IMR-90 (cell line): ENCODE measurements at regions not wholly inside any gene's neighbourhood (a gene's known extent, or its start where the extent isn't known, plus 50 kb on each side); places are given as distances from the start of the nearest gene placed in this dataset.

Experiments used
- BHLHE40 ChIP-seq: fragments of 150-350 bp; IDR thresholded peaks from 2 replicates; pipeline ENCODE4 v1.6.1; 2016; ENCODE audit warnings: mild to moderate bottlenecking, low read depth, low read length
- CHD1 ChIP-seq: IDR thresholded peaks from 2 replicates; pipeline ENCODE4 v1.6.1; 2012; ENCODE audit warnings: low read depth, low read length, improper control_type of control experiment
- NFE2L2 ChIP-seq: fragments of 150-350 bp; IDR thresholded peaks from 2 replicates; pipeline ENCODE4 v1.6.1; 2016; ENCODE audit warnings: low read depth, mild to moderate bottlenecking, low read length
- POLR2A ChIP-seq: IDR thresholded peaks from 2 replicates; pipeline ENCODE4 v1.6.1; 2012; ENCODE audit warnings: mild to moderate bottlenecking, low read depth, low read length
- RAD21 ChIP-seq: IDR thresholded peaks from 2 replicates; pipeline ENCODE4 v1.6.1; 2012; ENCODE audit warnings: low read length, improper control_type of control experiment
- RCOR1 ChIP-seq: IDR thresholded peaks from 2 replicates; pipeline ENCODE4 v1.6.1; 2012; ENCODE audit warnings: mild to moderate bottlenecking, low read length, improper control_type of control experiment; ENCODE audit not compliant: insufficient replicate concordance
- RFX5 ChIP-seq: IDR thresholded peaks from 2 replicates; pipeline ENCODE4 v1.8.0; 2012; ENCODE audit warnings: low read depth, mild to moderate bottlenecking, low read length, moderate library complexity
- SMC3 ChIP-seq: fragments of 150-350 bp; IDR thresholded peaks from 2 replicates; pipeline ENCODE4 v1.6.1; 2016; ENCODE audit warnings: low read depth, mild to moderate bottlenecking, antibody characterized with exemption, low read length, moderate library complexity
- TF ChIP-seq, protein P1 (sequence below): conservative IDR thresholded peaks from 2 replicates; pipeline ENCODE4 v1.5.1; 2012; ENCODE audit warnings: mild to moderate bottlenecking, low read depth, low read length, improper control_type of control experiment
- TF ChIP-seq, protein P2 (sequence below): fragments of 150-350 bp; IDR thresholded peaks from 2 replicates; pipeline ENCODE4 v1.6.1; 2017; ENCODE audit warnings: mild to moderate bottlenecking, antibody characterized with exemption, low read length, low read depth

DNA sequence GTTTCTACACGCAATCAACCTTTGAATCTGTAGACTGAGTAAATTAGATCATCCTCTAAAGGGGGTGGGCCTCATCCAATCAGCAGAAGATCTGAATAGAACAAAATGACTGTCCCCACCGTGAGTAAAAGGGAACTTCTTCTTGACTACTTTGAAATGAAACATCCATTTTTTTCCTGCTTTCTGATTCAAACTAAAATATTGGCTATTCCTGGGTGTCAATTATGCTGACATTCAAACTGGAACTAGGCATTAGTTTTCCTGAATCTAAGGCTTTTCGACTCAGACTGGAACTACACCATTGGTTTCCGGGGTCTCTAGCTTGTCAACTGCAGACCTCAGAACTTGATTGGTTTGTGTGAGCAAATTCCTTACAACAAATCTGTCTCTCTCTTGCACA, 772.2 kb upstream of the CDH10 start:
- TF ChIP-seq, protein P1, sequence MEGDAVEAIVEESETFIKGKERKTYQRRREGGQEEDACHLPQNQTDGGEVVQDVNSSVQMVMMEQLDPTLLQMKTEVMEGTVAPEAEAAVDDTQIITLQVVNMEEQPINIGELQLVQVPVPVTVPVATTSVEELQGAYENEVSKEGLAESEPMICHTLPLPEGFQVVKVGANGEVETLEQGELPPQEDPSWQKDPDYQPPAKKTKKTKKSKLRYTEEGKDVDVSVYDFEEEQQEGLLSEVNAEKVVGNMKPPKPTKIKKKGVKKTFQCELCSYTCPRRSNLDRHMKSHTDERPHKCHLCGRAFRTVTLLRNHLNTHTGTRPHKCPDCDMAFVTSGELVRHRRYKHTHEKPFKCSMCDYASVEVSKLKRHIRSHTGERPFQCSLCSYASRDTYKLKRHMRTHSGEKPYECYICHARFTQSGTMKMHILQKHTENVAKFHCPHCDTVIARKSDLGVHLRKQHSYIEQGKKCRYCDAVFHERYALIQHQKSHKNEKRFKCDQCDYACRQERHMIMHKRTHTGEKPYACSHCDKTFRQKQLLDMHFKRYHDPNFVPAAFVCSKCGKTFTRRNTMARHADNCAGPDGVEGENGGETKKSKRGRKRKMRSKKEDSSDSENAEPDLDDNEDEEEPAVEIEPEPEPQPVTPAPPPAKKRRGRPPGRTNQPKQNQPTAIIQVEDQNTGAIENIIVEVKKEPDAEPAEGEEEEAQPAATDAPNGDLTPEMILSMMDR = no peak
- TF ChIP-seq RAD21 = no peak
- TF ChIP-seq SMC3 = no peak
- no peak for TF ChIP-seq POLR2A
- TF ChIP-seq BHLHE40 = no peak
- TF ChIP-seq RFX5 = no peak
- TF ChIP-seq, protein P2, sequence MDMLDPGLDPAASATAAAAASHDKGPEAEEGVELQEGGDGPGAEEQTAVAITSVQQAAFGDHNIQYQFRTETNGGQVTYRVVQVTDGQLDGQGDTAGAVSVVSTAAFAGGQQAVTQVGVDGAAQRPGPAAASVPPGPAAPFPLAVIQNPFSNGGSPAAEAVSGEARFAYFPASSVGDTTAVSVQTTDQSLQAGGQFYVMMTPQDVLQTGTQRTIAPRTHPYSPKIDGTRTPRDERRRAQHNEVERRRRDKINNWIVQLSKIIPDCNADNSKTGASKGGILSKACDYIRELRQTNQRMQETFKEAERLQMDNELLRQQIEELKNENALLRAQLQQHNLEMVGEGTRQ = no peak
- no peak for TF ChIP-seq CHD1
- no peak for TF ChIP-seq RCOR1
- no peak for TF ChIP-seq NFE2L2
